CD4-positive, alpha-beta T cell treated with Interleukin-15 for 4 hours (primary cell): ENCODE measurements at regions not wholly inside any gene's neighbourhood (a gene's known extent, or its start where the extent isn't known, plus 50 kb on each side); places are given as distances from the start of the nearest gene placed in this dataset.

Experiments used
- DNase-seq: peaks from one replicate; pipeline ENCODE4 v3.0.0-alpha.2; 2020; ENCODE audit warnings: low spot score

DNA sequence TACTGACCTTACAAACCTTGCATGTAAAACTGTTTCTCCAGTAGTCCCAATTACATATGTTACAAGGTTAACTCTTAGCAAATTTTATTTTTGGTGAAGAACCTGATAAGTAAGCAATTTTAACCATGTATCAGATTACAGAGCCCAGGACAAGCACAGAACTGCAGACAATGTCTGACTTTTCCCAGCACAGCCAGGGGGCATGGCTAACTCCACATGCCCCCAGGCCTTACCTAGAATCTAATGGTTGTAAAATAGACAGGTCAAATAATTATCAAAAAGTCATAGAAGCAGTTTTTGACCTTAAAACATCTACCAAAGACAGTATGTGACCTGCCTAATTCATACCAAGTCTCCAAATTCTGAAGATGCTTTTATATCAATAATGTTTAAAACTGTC, 364.1 kb downstream of the FOXO1 start:
- no peak for DNase-seq

- no peak for DNase-seq
Observed at GRCh38 chr13:40304391-40304790, 362.1 kb downstream of the FOXO1 start.

GRCh38 chr13:40306817-40307216, 359.6 kb downstream of the FOXO1 start:
- no peak for DNase-seq

- no peak for DNase-seq
Observed at GRCh38 chr13:40309881-40310280, 356.6 kb downstream of the FOXO1 start.

GRCh38 chr13:40311356-40312101, 354.9 kb downstream of the FOXO1 start:
- no peak for DNase-seq

- DNase-seq = no peak
Observed at GRCh38 chr13:40313269-40314200, 352.9 kb downstream of the FOXO1 start.

DNA sequence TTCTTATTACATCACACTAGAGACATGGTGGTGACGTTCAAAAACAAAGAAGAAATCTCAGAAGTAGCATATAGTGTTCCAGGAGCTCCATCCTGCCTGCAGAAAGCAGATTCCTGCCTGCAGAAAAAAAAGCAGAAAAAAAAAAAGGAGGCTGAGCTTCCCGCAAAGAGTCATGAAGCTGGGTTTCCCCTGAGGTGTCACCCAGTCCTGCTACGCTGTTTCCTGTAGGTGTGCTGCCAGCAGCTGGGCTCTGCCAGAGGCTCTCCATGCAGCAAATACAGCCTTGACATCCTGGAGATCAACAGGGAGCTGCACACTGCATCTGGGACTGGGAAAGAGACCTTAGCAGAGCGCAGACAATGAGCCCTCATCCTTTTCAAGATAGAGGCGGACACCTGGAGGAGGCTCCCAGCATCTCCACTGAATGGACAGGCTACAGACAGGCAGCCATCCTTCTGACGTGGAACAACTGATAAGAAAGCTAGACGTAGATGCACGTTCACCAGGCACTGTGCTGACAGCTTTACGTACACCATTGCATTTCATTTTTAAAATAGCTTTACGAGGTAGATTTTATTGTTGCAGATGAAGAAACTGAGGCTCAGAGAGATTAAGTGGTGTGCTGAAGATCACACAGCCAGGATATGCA, 350.9 kb downstream of the FOXO1 start:
- DNase-seq = peak; percentile 54

DNA sequence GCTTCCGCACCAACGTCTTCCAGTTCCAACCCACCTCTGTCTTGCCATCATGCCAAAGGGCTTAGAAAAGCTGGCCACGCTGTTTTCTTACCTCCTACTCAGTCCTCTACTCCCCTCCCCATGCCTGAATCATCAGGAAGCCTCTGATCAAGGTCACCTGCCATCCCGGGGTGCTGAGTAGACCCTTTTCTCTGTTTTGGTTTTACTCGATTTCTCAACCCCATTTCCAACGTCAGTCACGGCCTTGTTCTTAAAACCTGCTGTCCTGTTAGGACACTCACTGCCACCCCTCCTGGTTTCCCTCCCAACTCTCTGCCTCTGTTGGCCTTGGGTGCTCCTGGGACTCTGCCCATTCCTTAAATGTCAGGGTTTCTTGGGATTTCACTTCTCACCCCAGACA, 350.1 kb downstream of the FOXO1 start:
- peak; percentile 7 for DNase-seq

DNA sequence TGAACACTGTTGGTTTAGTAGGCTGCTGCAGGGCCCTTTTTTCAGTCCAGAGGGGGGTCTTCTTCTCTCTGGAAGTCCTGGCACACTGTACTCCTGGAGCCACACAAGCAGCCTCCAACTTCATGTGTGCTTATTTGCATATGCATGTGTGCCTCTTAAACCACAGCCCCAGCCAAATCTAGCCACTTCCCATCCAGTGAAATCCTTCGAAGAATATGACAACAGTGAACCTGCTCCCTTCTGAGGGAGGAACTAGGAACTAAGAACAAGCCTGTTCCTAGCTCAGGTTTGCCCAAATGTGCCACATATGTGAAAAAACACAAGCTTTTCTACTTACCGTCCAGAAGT, 348.5 kb downstream of the FOXO1 start:
- DNase-seq = no peak

- DNase-seq = no peak
Observed at GRCh38 chr13:40318366-40318765, 348.1 kb downstream of the FOXO1 start.

DNA sequence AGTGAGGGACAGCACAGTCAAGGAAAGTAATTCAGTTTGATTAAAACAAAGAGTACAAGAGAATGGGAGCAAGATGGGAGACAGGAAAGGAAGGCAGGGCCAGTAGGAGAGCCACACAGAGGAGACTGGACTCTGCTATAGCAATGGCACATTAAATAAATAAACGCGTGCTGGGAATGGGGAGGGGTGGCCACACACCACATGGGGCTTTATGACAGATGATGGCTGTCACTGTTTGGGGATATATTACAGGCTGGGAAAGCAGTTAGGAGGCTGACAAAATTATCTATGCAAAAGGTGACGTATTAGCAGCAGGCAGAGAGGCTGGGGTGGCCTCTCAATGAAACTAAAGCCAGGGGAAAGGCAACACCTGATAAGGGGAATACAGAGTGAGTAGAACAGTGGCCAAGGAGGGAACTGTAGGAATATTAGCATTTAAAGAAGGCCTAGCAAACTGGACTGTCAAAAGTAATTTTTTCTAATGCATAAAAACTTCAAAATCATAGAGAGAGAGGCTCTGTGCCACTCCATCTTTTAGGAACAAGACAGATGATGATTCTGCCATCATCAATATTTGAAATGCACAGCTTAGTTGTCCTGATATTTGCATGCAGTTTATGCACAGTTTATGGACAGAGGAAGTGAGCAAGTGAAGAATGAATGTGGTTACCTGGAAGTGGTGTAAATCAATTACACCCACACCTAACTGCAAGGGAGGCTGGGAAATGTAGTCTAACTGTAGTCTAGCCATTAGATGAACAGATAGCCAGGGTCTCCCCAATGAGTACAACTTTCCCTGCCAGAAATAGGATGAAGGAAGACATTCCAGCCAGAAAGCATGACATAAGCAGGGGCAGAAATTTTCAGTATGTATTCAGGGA, 346.5 kb downstream of the FOXO1 start:
- no peak for DNase-seq

GRCh38 chr13:40328091-40328490, 338.4 kb downstream of the FOXO1 start:
- DNase-seq = no peak

DNA sequence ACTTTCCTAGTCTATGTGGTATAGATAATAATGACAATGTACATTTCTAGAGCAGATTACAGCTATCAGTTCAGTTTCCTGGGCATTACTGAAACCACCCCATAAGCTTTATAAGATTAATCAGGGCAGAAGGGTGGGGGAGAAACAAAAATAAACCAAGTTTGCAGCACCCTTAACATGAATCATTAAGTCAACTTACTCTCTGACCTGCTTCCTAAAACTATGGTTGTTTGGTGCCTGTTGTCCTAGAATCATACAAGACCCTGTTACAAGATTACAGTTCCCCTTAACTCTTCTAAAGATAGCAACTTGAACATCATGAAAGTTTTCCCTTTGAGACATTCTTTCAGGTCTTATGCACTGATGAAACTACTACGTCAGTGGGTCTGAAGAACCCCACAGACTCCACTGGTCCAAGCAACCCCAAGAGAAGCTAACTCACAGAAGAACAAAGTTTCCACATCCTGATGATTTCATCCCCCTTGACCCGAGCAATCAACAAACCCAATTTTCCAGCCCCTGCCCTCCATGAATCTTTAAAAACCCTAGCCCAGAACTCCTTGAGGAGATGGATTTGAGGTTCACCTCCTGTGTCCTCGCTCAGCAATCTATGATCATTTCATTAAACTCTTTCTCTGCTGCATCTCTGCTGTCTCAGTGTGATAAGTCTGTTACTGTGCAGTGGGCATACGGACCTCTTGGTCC, 336.5 kb downstream of the FOXO1 start:
- no peak for DNase-seq

GRCh38 chr13:40330950-40331349, 335.5 kb downstream of the FOXO1 start:
- DNase-seq = no peak

- no peak for DNase-seq
Observed at GRCh38 chr13:40331802-40332201, 334.6 kb downstream of the FOXO1 start.

GRCh38 chr13:40333226-40333625, 333.2 kb downstream of the FOXO1 start:
- no peak for DNase-seq

GRCh38 chr13:40334031-40334430, 332.4 kb downstream of the FOXO1 start:
- no peak for DNase-seq

DNA sequence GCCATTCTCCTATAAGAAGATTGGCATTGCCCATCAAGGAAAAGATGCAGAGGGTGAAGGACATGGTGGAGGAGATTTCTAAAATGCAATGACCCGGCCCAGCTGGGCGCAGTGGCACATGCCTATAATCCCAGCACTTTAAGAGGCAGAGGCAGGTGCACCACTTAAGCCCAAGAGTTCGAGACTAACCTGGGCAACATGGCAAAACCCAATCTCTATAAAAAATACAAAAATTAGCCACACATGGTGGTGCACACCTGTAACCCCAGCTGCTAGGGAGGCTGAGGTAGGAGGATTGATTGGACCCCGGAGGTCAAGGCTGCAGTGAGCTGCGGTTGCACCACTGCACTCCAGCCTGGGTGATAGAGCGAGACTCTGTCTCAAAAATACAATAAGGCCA, 331.8 kb downstream of the FOXO1 start:
- no peak for DNase-seq

DNA sequence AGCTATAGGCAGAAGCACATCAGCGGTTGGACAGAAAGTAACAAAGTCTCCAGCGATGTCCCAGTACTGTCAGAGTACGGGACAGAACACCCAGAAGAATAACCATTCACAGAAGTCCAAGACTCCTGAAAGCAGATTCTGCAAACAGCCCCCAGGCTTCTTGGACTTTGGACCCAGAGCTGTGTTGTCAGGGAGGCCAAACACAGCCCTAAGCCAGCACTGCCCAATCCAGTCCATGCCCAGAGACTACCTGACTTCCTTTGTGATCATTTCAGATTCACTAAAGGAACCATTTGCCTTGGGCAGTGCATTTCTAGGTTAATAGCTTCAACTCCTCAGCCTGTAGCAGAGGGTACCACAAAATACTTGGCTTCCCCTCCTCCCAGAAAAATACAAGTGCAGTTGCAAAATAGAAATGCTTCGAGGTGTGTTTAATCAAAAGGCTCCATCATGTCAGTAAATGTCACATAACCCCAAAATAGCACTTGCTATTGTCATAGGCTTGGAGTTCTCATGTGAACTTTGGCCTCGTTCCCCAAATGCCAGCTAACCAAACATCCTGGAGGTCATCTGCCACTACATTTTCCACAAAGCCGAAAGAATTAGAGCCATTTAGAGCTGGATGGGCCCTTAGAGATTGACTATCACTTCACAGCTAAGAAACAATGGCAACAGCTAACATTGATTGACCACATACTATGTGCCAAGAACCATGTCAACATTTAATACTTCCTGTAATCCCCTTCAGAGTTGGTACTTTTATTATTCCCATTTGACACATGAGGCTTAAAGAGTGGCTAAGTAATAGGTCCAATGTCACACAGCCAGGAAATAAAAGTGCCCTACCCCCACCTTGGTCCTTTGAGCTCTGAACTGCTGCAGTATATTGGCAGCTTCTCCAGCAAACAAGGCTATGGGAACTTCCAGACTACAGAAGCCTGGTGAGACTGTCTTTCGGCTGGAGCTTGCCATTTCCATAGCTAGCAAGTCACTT, 329.9 kb downstream of the FOXO1 start:
- no peak for DNase-seq

DNA sequence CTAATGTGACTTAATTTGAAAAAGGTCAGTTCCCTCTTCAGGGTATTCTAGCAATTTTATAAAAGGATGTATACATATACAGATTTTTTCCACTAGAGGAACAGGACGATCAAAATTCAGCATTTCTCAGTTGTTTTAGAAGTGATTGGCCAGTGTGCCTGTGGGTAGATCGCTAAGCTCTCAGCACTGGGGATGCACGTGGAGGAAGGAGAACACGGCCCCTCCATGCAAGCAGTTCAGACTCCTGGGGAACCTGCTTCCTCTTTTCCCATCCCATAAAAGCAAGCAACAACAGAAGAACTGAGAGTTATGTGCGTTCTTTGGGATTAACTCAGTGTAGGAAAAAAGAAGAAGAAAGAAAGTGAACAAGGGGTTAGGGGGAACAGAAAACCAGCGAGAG, 328.8 kb downstream of the FOXO1 start:
- no peak for DNase-seq
